ENCODE measurements at regions not wholly inside any gene's neighbourhood (a gene's known extent, or its start where the extent isn't known, plus 50 kb on each side); places are given as distances from the start of the nearest gene placed in this dataset.

GRCh38 chr10:128804411-128804810 lies 662.6 kb upstream of the MGMT start:
- DNase-seq (ENCODE audit: low spot score) = no peak
- in situ Hi-C loops (cut with MboI; ENCODE audit: low pct_unique_long_range_greater_than_20kb, low sequenced_read_pairs, unreplicated experiment) = no loop called here
- TF ChIP-seq CTCF (IDR thresholded peaks at IDR 0.05; ENCODE audit: extremely low read depth, insufficient read depth, missing control alignments) = no peak

- in situ Hi-C loops (cut with MboI; ENCODE audit: low pct_unique_long_range_greater_than_20kb, low sequenced_read_pairs, unreplicated experiment) = no loop called here
- no peak for DNase-seq (ENCODE audit: low spot score)
- no peak for TF ChIP-seq CTCF (IDR thresholded peaks at IDR 0.05; ENCODE audit: extremely low read depth, insufficient read depth, missing control alignments)
Measured at GRCh38 chr10:128808921-128809440, 658.1 kb upstream of the MGMT start.

GRCh38 chr10:128811511-128811910 lies 655.5 kb upstream of the MGMT start:
- no peak for TF ChIP-seq CTCF (IDR thresholded peaks at IDR 0.05; ENCODE audit: extremely low read depth, insufficient read depth, missing control alignments)
- no peak for DNase-seq (ENCODE audit: low spot score)
- in situ Hi-C loops (cut with MboI; ENCODE audit: low pct_unique_long_range_greater_than_20kb, low sequenced_read_pairs, unreplicated experiment) = no loop called here

GRCh38 chr10:128812000-128812399 lies 655.0 kb upstream of the MGMT start:
- TF ChIP-seq CTCF (IDR thresholded peaks at IDR 0.05; ENCODE audit: extremely low read depth, insufficient read depth, missing control alignments) = no peak
- in situ Hi-C loops (cut with MboI; ENCODE audit: low pct_unique_long_range_greater_than_20kb, low sequenced_read_pairs, unreplicated experiment) = no loop called here

GRCh38 chr10:128813574-128813973 lies 653.5 kb upstream of the MGMT start:
- no peak for DNase-seq (ENCODE audit: low spot score)
- no peak for TF ChIP-seq CTCF (IDR thresholded peaks at IDR 0.05; ENCODE audit: extremely low read depth, insufficient read depth, missing control alignments)
- in situ Hi-C loops (cut with MboI; ENCODE audit: low pct_unique_long_range_greater_than_20kb, low sequenced_read_pairs, unreplicated experiment) = no loop called here

More at GRCh38 chr10:128812000-128812399, 655.0 kb upstream of the MGMT start:
- DNase-seq (ENCODE audit: low spot score) = no peak

- TF ChIP-seq CTCF (IDR thresholded peaks at IDR 0.05; ENCODE audit: extremely low read depth, insufficient read depth, missing control alignments) = no peak
- in situ Hi-C loops (cut with MboI; ENCODE audit: low pct_unique_long_range_greater_than_20kb, low sequenced_read_pairs, unreplicated experiment) = no loop called here
- DNase-seq (ENCODE audit: low spot score) = no peak
Measured at GRCh38 chr10:128814024-128814423, 653.0 kb upstream of the MGMT start.

- in situ Hi-C loops (cut with MboI; ENCODE audit: low pct_unique_long_range_greater_than_20kb, low sequenced_read_pairs, unreplicated experiment) = no loop called here
- TF ChIP-seq CTCF (IDR thresholded peaks at IDR 0.05; ENCODE audit: extremely low read depth, insufficient read depth, missing control alignments) = no peak
- DNase-seq (ENCODE audit: low spot score) = no peak
Measured at GRCh38 chr10:128814782-128815181, 652.3 kb upstream of the MGMT start.
